Activated naive CD4-positive, alpha-beta T cell treated with anti-CD3 and anti-CD28 coated beads, Interleukin-2, amount 10 ng/mL, durations not matched to agents 7 days and 5 days (primary cell): ENCODE measurements at regions not wholly inside any gene's neighbourhood (a gene's known extent, or its start where the extent isn't known, plus 50 kb on each side); places are given as distances from the start of the nearest gene placed in this dataset.

Experiments
- CTCF ChIA-PET: fragments of 350-600 bp; sonication (Branson Sonifier 250); formaldehyde crosslinking; loops from one replicate; lab custom pipeline; 2021; ENCODE audit warnings: antibody characterized with exemption; lab: Charles Lee
- DNase-seq: peaks from one replicate; pipeline ENCODE4 v3.0.0-alpha.2; 2020
- H3K27ac Mint-ChIP-seq: one replicate; pipeline ENCODE4 v1.8.0; 2021; ENCODE audit warnings: mild to moderate bottlenecking, moderate library complexity, mixed read lengths
- H3K27me3 Mint-ChIP-seq: one replicate; pipeline ENCODE4 v1.8.0; 2021; ENCODE audit warnings: mild to moderate bottlenecking, mixed read lengths
- H3K36me3 Mint-ChIP-seq: one replicate; pipeline ENCODE4 v1.8.0; 2021; ENCODE audit warnings: mixed read lengths
- H3K4me1 Mint-ChIP-seq: one replicate; pipeline ENCODE4 v1.8.0; 2021; ENCODE audit warnings: mixed read lengths
- H3K4me3 Mint-ChIP-seq: one replicate; pipeline ENCODE4 v1.8.0; 2021; ENCODE audit warnings: mild to moderate bottlenecking, moderate library complexity, mixed read lengths
- H3K9me3 Mint-ChIP-seq: one replicate; pipeline ENCODE4 v1.8.0; 2021; ENCODE audit warnings: mixed read lengths

GRCh38 chr18:78890388-78890787 lies 89.2 kb upstream of the SALL3 start:
- Mint-ChIP-seq H3K27ac (no peak overlapping the region), H3K27me3 (no peaks in the 10 kb centered on the region), H3K36me3 (no peaks in the 10 kb centered on the region), H3K4me1 (no peaks in the 10 kb centered on the region), H3K4me3 (no peak overlapping the region), H3K9me3 (peaks cover 11% of the 10 kb centered on the region)
- DNase-seq = no peak
- CTCF ChIA-PET = interaction anchor here (1.0 to 1.3 kb wide), 2 partner anchors 15 to 18 kb away, joined by 3 read pairs; no protein-coding TSS in a partner anchor

- H3K27ac Mint-ChIP-seq = no peak overlapping the region
- peaks cover 11% of the 10 kb centered on the region for H3K9me3 Mint-ChIP-seq
- CTCF ChIA-PET = interaction anchor here (1.0 kb wide), 1 partner anchor 16 kb away, joined by 3 read pairs; no protein-coding TSS in a partner anchor
- H3K36me3 Mint-ChIP-seq = no peaks in the 10 kb centered on the region
- H3K4me1 Mint-ChIP-seq = no peaks in the 10 kb centered on the region
- no peak for DNase-seq
- no peaks in the 10 kb centered on the region for H3K27me3 Mint-ChIP-seq
- H3K4me3 Mint-ChIP-seq = no peak overlapping the region
Observed at GRCh38 chr18:78891185-78891762, 88.3 kb upstream of the SALL3 start.

- Mint-ChIP-seq H3K4me3 (no peak overlapping the region), H3K27me3 (no peaks in the 10 kb centered on the region), H3K9me3 (peaks cover 11% of the 10 kb centered on the region), H3K36me3 (no peaks in the 10 kb centered on the region), H3K27ac (no peak overlapping the region), H3K4me1 (no peaks in the 10 kb centered on the region)
- no peak for DNase-seq
- CTCF ChIA-PET = no interaction called here
Observed at GRCh38 chr18:78892177-78892576, 87.4 kb upstream of the SALL3 start.

- Mint-ChIP-seq H3K4me3 (no peak overlapping the region), H3K9me3 (peaks cover 8% of the 10 kb centered on the region)
- CTCF ChIA-PET = no interaction called here
Observed at GRCh38 chr18:78892721-78893120, 86.9 kb upstream of the SALL3 start.

GRCh38 chr18:78893281-78894032 lies 86.2 kb upstream of the SALL3 start:
- CTCF ChIA-PET = no interaction called here
- Mint-ChIP-seq H3K27ac (no peak overlapping the region), H3K4me3 (no peak overlapping the region), H3K27me3 (no peaks in the 10 kb centered on the region), H3K4me1 (no peaks in the 10 kb centered on the region), H3K36me3 (no peaks in the 10 kb centered on the region), H3K9me3 (peaks cover 8% of the 10 kb centered on the region)
- DNase-seq = no peak

More at GRCh38 chr18:78892721-78893120, 86.9 kb upstream of the SALL3 start:
- no peak overlapping the region for H3K27ac Mint-ChIP-seq
- DNase-seq = no peak
- H3K27me3 Mint-ChIP-seq = no peaks in the 10 kb centered on the region
- no peaks in the 10 kb centered on the region for H3K36me3 Mint-ChIP-seq
- no peaks in the 10 kb centered on the region for H3K4me1 Mint-ChIP-seq

- CTCF ChIA-PET = no interaction called here
- Mint-ChIP-seq H3K4me3 (no peak overlapping the region), H3K27ac (no peak overlapping the region), H3K27me3 (no peaks in the 10 kb centered on the region), H3K9me3 (peaks cover 4% of the 10 kb centered on the region), H3K4me1 (no peaks in the 10 kb centered on the region), H3K36me3 (no peaks in the 10 kb centered on the region)
- DNase-seq = no peak
Observed at GRCh38 chr18:78894033-78894305, 85.6 kb upstream of the SALL3 start.

- no peaks in the 10 kb centered on the region for H3K4me1 Mint-ChIP-seq
- no peak overlapping the region for H3K4me3 Mint-ChIP-seq
- no peaks in the 10 kb centered on the region for H3K36me3 Mint-ChIP-seq
- H3K27ac Mint-ChIP-seq = no peak overlapping the region
- H3K9me3 Mint-ChIP-seq = no peaks in the 10 kb centered on the region
- H3K27me3 Mint-ChIP-seq = no peaks in the 10 kb centered on the region
- no peak for DNase-seq
- CTCF ChIA-PET = no interaction called here
Observed at GRCh38 chr18:78895207-78896001, 84.2 kb upstream of the SALL3 start.

GRCh38 chr18:78896111-78896905 lies 83.3 kb upstream of the SALL3 start:
- Mint-ChIP-seq H3K4me1 (no peaks in the 10 kb centered on the region), H3K9me3 (no peaks in the 10 kb centered on the region), H3K4me3 (no peak overlapping the region), H3K27ac (no peak overlapping the region), H3K36me3 (no peaks in the 10 kb centered on the region), H3K27me3 (no peaks in the 10 kb centered on the region)
- CTCF ChIA-PET = no interaction called here
- no peak for DNase-seq

- CTCF ChIA-PET = no interaction called here
- no peak for DNase-seq
- no peaks in the 10 kb centered on the region for H3K36me3 Mint-ChIP-seq
- no peaks in the 10 kb centered on the region for H3K27me3 Mint-ChIP-seq
- H3K4me3 Mint-ChIP-seq = no peak overlapping the region
- H3K4me1 Mint-ChIP-seq = no peaks in the 10 kb centered on the region
- H3K9me3 Mint-ChIP-seq = no peaks in the 10 kb centered on the region
- no peak overlapping the region for H3K27ac Mint-ChIP-seq
Observed at GRCh38 chr18:78898066-78898465, 81.6 kb upstream of the SALL3 start.

- no peak overlapping the region for H3K4me3 Mint-ChIP-seq
- no peak for DNase-seq
- CTCF ChIA-PET = no interaction called here
- H3K9me3 Mint-ChIP-seq = no peaks in the 10 kb centered on the region
- H3K4me1 Mint-ChIP-seq = no peaks in the 10 kb centered on the region
- no peaks in the 10 kb centered on the region for H3K27me3 Mint-ChIP-seq
- H3K27ac Mint-ChIP-seq = no peak overlapping the region
- H3K36me3 Mint-ChIP-seq = no peaks in the 10 kb centered on the region
Observed at GRCh38 chr18:78898635-78899034, 81.0 kb upstream of the SALL3 start.

- Mint-ChIP-seq H3K4me1 (no peaks in the 10 kb centered on the region), H3K27ac (no peak overlapping the region), H3K9me3 (no peaks in the 10 kb centered on the region), H3K36me3 (no peaks in the 10 kb centered on the region), H3K27me3 (no peaks in the 10 kb centered on the region), H3K4me3 (no peak overlapping the region)
- CTCF ChIA-PET = no interaction called here
- no peak for DNase-seq
Observed at GRCh38 chr18:78899241-78899640, 80.4 kb upstream of the SALL3 start.

GRCh38 chr18:78900938-78901909 lies 78.4 kb upstream of the SALL3 start:
- no peak for DNase-seq
- CTCF ChIA-PET = no interaction called here
- Mint-ChIP-seq H3K27ac (no peak overlapping the region), H3K27me3 (no peaks in the 10 kb centered on the region), H3K4me3 (no peak overlapping the region), H3K9me3 (no peaks in the 10 kb centered on the region), H3K36me3 (no peaks in the 10 kb centered on the region), H3K4me1 (no peaks in the 10 kb centered on the region)

- Mint-ChIP-seq H3K4me1 (no peaks in the 10 kb centered on the region), H3K27ac (no peak overlapping the region), H3K4me3 (no peak overlapping the region), H3K36me3 (no peaks in the 10 kb centered on the region), H3K9me3 (no peaks in the 10 kb centered on the region), H3K27me3 (no peaks in the 10 kb centered on the region)
- CTCF ChIA-PET = no interaction called here
- DNase-seq = no peak
Observed at GRCh38 chr18:78901923-78902794, 77.5 kb upstream of the SALL3 start.
